K562 (cell line): ENCODE measurements at regions not wholly inside any gene's neighbourhood (a gene's known extent, or its start where the extent isn't known, plus 50 kb on each side); places are given as distances from the start of the nearest gene placed in this dataset.
"Not testable (repeated sequence)": the region's sequence is repeated elsewhere in the genome, so short reads cannot be mapped to it uniquely, and the experiment has no call there.

ENCODE experiments used
- DNMT1 ChIP-seq: fragments of 450-650 bp; IDR thresholded peaks from 2 replicates; pipeline ENCODE4 v1.6.1; 2016; ENCODE audit warnings: antibody characterized with exemption, mild to moderate bottlenecking
- LARP7 ChIP-seq: fragments of 450-650 bp; IDR thresholded peaks from 2 replicates; pipeline ENCODE4 v1.6.1; 2016
- NR3C1 ChIP-seq: sonication (generic); formaldehyde crosslinking; IDR thresholded peaks from 2 replicates; pipeline ENCODE4 v1.8.1; 2022; ENCODE audit warnings: missing genetic modification reagents
- TF ChIP-seq, protein P1 (sequence below): fragments of 200-400 bp; formaldehyde crosslinking; IDR thresholded peaks from 2 replicates; pipeline ENCODE4 v1.6.1; 2017; ENCODE audit warnings: mild to moderate bottlenecking, low read depth, low read length, moderate library complexity

GRCh38 chr12:29017532-29017931, 131.5 kb upstream of the FAR2 start:
- not testable (repeated sequence) for TF ChIP-seq DNMT1, NR3C1, LARP7
- TF ChIP-seq, protein P1, sequence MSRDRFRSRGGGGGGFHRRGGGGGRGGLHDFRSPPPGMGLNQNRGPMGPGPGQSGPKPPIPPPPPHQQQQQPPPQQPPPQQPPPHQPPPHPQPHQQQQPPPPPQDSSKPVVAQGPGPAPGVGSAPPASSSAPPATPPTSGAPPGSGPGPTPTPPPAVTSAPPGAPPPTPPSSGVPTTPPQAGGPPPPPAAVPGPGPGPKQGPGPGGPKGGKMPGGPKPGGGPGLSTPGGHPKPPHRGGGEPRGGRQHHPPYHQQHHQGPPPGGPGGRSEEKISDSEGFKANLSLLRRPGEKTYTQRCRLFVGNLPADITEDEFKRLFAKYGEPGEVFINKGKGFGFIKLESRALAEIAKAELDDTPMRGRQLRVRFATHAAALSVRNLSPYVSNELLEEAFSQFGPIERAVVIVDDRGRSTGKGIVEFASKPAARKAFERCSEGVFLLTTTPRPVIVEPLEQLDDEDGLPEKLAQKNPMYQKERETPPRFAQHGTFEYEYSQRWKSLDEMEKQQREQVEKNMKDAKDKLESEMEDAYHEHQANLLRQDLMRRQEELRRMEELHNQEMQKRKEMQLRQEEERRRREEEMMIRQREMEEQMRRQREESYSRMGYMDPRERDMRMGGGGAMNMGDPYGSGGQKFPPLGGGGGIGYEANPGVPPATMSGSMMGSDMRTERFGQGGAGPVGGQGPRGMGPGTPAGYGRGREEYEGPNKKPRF, result not testable (repeated sequence)
